K562 (cell line): ENCODE measurements at regions not wholly inside any gene's neighbourhood (a gene's known extent, or its start where the extent isn't known, plus 50 kb on each side); places are given as distances from the start of the nearest gene placed in this dataset.

Experiments used
- ARID1B ChIP-seq: fragments of 450-650 bp; IDR thresholded peaks from 2 replicates; pipeline ENCODE4 v1.6.1; 2016; ENCODE audit warnings: antibody characterized with exemption, mild to moderate bottlenecking, inconsistent platforms
- ASH1L ChIP-seq: fragments of 450-650 bp; IDR thresholded peaks from 2 replicates; pipeline ENCODE4 v1.6.1; 2018; ENCODE audit warnings: borderline replicate concordance, mild to moderate bottlenecking, low read depth; ENCODE audit not compliant: partially characterized antibody
- ATF1 ChIP-seq, 2 experiments: fragments of 450-650 bp in 1 of 2; IDR thresholded peaks; 2 replicates each; pipeline ENCODE4 v1.6.1; 2016; ENCODE audit warnings: missing compliant biosample characterization in 1 of 2, missing genetic modification characterization in 1 of 2
- CBX2 ChIP-seq: fragments of 200-600 bp; sonication (generic); IDR thresholded peaks from one replicate; pipeline ENCODE4 v1.6.1; 2012; ENCODE audit warnings: mild to moderate bottlenecking, low read length, inconsistent platforms; ENCODE audit not compliant: insufficient read depth, poor library complexity, severe bottlenecking
- ESRRA ChIP-seq: fragments of 450-650 bp; IDR thresholded peaks from 2 replicates; pipeline ENCODE4 v1.6.1; 2014; ENCODE audit warnings: low read depth, mild to moderate bottlenecking, moderate library complexity, borderline replicate concordance
- ETV1 ChIP-seq: fragments of 450-650 bp; conservative IDR thresholded peaks from 2 replicates; pipeline ENCODE4 v1.6.1; 2016; ENCODE audit warnings: missing genetic modification characterization, control low read depth, low read depth, missing compliant biosample characterization
- HMG20B ChIP-seq: fragments of 250-450 bp; sonication (Bioruptor Pico); IDR thresholded peaks from 2 replicates; pipeline ENCODE4 v1.5.0; 2021; ENCODE audit warnings: mild to moderate bottlenecking
- HMGN3 ChIP-seq: IDR thresholded peaks from 2 replicates; pipeline ENCODE4 v1.6.1; 2011; ENCODE audit warnings: borderline replicate concordance, low read depth, mild to moderate bottlenecking, mixed read lengths, low read length; ENCODE audit not compliant: insufficient read length; ENCODE audit errors: extremely low read depth
- HSF4 ChIP-seq: fragments of 250-450 bp; sonication (Bioruptor Pico); IDR thresholded peaks from 2 replicates; pipeline ENCODE4 v2.1.2; 2022; ENCODE audit warnings: mild to moderate bottlenecking, moderate library complexity, borderline replicate concordance
- LCOR ChIP-seq: sonication (generic); formaldehyde crosslinking; IDR thresholded peaks from 2 replicates; pipeline ENCODE4 v1.8.0; 2022; ENCODE audit warnings: mild to moderate bottlenecking, missing genetic modification reagents
- NCOR1 ChIP-seq: fragments of 450-650 bp; IDR thresholded peaks from 2 replicates; pipeline ENCODE4 v1.6.1; 2016; ENCODE audit warnings: mild to moderate bottlenecking, moderate library complexity
- POLR2G ChIP-seq: fragments of 200-400 bp; formaldehyde crosslinking; IDR thresholded peaks from 2 replicates; pipeline ENCODE4 v1.6.1; 2017; ENCODE audit warnings: low read depth, mild to moderate bottlenecking, antibody characterized with exemption, low read length, moderate library complexity
- POLR2H ChIP-seq: IDR thresholded peaks from 2 replicates; pipeline ENCODE4 v1.6.1; 2016; ENCODE audit warnings: missing genetic modification characterization, low read depth, mild to moderate bottlenecking, control low read depth, missing compliant biosample characterization, moderate library complexity
- RFX1 ChIP-seq: fragments of 450-650 bp; IDR thresholded peaks from 2 replicates; pipeline ENCODE4 v1.6.1; 2016; ENCODE audit warnings: mild to moderate bottlenecking, moderate library complexity
- SLC30A9 ChIP-seq: fragments of 250-450 bp; sonication (Bioruptor Pico); IDR thresholded peaks from 2 replicates; pipeline ENCODE4 v1.8.0; 2022; ENCODE audit warnings: mild to moderate bottlenecking, moderate library complexity
- SNRNP70 ChIP-seq: fragments of 200-400 bp; formaldehyde crosslinking; optimal IDR thresholded peaks from 2 replicates; pipeline ENCODE3; 2017; ENCODE audit warnings: low read depth, low read length
- SREBF2 ChIP-seq: sonication (generic); formaldehyde crosslinking; IDR thresholded peaks from 2 replicates; pipeline ENCODE4 v1.4.0; 2020; ENCODE audit warnings: mild to moderate bottlenecking, missing genetic modification reagents
- SRSF7 ChIP-seq: fragments of 200-400 bp; formaldehyde crosslinking; optimal IDR thresholded peaks from 2 replicates; pipeline ENCODE3; 2017; ENCODE audit warnings: mild to moderate bottlenecking, low read depth, low read length
- ZEB2 ChIP-seq: fragments of 450-650 bp; IDR thresholded peaks from 2 replicates; pipeline ENCODE4 v1.6.1; 2016
- ZNF146 ChIP-seq: IDR thresholded peaks from one replicate; pipeline ENCODE4 v1.6.1; 2018; ENCODE audit warnings: missing compliant biosample characterization; ENCODE audit not compliant: unreplicated experiment
- ZNF165 ChIP-seq: fragments of 250-450 bp; sonication (Bioruptor Pico); IDR thresholded peaks from 2 replicates; pipeline ENCODE4 v1.4.0; 2020; ENCODE audit warnings: borderline replicate concordance
- ZNF785 ChIP-seq: fragments of 250-450 bp; sonication (Bioruptor Pico); IDR thresholded peaks from 2 replicates; pipeline ENCODE4 v1.4.0; 2020; ENCODE audit warnings: mild to moderate bottlenecking
- ZSCAN29 ChIP-seq: fragments of 450-650 bp; IDR thresholded peaks from 2 replicates; pipeline ENCODE4 v1.6.1; 2017
- TF ChIP-seq, protein P1 (sequence below): fragments of 450-650 bp; formaldehyde crosslinking; IDR thresholded peaks from 2 replicates; pipeline ENCODE4 v1.4.0; 2020; ENCODE audit warnings: mild to moderate bottlenecking, moderate library complexity
- TF ChIP-seq, protein P2 (sequence below): sonication (generic); formaldehyde crosslinking; IDR thresholded peaks from 2 replicates; pipeline ENCODE4 v1.8.0; 2022; ENCODE audit warnings: mild to moderate bottlenecking, missing genetic modification reagents
- TF ChIP-seq, protein P3 (sequence below): fragments of 450-650 bp; conservative IDR thresholded peaks from 2 replicates; pipeline ENCODE4 v1.6.1; 2016; ENCODE audit warnings: missing genetic modification characterization, low read depth, mild to moderate bottlenecking, control low read depth, missing compliant biosample characterization

GRCh38 chr7:92904244-92905131 is 68.1 kb upstream of the CDK6 start (continued):
- TF ChIP-seq, protein P1, sequence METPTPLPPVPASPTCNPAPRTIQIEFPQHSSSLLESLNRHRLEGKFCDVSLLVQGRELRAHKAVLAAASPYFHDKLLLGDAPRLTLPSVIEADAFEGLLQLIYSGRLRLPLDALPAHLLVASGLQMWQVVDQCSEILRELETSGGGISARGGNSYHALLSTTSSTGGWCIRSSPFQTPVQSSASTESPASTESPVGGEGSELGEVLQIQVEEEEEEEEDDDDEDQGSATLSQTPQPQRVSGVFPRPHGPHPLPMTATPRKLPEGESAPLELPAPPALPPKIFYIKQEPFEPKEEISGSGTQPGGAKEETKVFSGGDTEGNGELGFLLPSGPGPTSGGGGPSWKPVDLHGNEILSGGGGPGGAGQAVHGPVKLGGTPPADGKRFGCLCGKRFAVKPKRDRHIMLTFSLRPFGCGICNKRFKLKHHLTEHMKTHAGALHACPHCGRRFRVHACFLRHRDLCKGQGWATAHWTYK (CRISPR knock-in tag): no peak
- peak; percentile 82 for TF ChIP-seq ARID1B
- TF ChIP-seq, protein P2, sequence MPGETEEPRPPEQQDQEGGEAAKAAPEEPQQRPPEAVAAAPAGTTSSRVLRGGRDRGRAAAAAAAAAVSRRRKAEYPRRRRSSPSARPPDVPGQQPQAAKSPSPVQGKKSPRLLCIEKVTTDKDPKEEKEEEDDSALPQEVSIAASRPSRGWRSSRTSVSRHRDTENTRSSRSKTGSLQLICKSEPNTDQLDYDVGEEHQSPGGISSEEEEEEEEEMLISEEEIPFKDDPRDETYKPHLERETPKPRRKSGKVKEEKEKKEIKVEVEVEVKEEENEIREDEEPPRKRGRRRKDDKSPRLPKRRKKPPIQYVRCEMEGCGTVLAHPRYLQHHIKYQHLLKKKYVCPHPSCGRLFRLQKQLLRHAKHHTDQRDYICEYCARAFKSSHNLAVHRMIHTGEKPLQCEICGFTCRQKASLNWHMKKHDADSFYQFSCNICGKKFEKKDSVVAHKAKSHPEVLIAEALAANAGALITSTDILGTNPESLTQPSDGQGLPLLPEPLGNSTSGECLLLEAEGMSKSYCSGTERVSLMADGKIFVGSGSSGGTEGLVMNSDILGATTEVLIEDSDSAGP (CRISPR knock-in tag): no peak
- TF ChIP-seq SRSF7: no peak
- no peak for TF ChIP-seq SNRNP70
- TF ChIP-seq ZSCAN29: no peak
- TF ChIP-seq POLR2H (tag): no peak
- TF ChIP-seq CBX2: no peak
- no peak for TF ChIP-seq ZEB2
- no peak for TF ChIP-seq RFX1
- TF ChIP-seq, protein P3, sequence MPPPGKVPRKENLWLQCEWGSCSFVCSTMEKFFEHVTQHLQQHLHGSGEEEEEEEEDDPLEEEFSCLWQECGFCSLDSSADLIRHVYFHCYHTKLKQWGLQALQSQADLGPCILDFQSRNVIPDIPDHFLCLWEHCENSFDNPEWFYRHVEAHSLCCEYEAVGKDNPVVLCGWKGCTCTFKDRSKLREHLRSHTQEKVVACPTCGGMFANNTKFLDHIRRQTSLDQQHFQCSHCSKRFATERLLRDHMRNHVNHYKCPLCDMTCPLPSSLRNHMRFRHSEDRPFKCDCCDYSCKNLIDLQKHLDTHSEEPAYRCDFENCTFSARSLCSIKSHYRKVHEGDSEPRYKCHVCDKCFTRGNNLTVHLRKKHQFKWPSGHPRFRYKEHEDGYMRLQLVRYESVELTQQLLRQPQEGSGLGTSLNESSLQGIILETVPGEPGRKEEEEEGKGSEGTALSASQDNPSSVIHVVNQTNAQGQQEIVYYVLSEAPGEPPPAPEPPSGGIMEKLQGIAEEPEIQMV (tag): no peak
- TF ChIP-seq ZNF165 (CRISPR knock-in tag): no peak
- TF ChIP-seq ETV1: peak; percentile 85
- no peak for TF ChIP-seq HSF4
- TF ChIP-seq SLC30A9 (CRISPR knock-in tag): no peak
- no peak for TF ChIP-seq ZNF785 (CRISPR knock-in tag)
- TF ChIP-seq ESRRA: no peak
- no peak for TF ChIP-seq HMG20B
- TF ChIP-seq NCOR1: no peak; the same call in 1 of the 2 replicates
- no peak for TF ChIP-seq HMGN3
- TF ChIP-seq POLR2G: no peak
- TF ChIP-seq ZNF146: no peak
- TF ChIP-seq LCOR (CRISPR knock-in tag): peak; percentile 64
- no peak for TF ChIP-seq ATF1 (CRISPR knock-in tag; IDR thresholded peaks at IDR 0.05)
- 0 out of 2 replicates have a peak, but pooled peaks have one; percentile 29 for TF ChIP-seq ATF1 (tag; IDR thresholded peaks at IDR 0.05)
- TF ChIP-seq SREBF2 (CRISPR knock-in tag): peak; percentile 87; the same call in 1 of the 2 replicates
- peak; percentile 53 for TF ChIP-seq ASH1L
